ENCODE measurements at regions not wholly inside any gene's neighbourhood (a gene's known extent, or its start where the extent isn't known, plus 50 kb on each side); places are given as distances from the start of the nearest gene placed in this dataset.

DNA sequence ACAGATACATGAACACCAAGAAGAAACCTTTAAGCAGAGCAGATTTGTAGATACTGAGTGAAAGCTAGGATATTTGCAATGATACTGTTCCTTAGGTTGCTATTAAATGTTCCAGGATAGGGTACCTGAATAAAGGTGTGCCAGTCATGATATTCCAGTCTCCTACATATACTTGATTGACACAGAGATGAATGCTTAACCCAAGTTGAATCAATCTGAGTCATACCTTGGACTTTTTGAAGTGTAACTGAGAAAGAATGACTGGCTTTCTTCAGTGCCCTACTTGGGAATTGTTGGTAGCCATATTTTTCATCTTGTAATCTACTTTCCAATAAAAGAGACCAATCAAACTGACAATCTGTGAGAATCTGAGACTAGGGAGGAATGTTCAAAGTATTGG, 805.7 kb upstream of the GHITM start:
- no peaks in the 10 kb centered on the region for H3K4me1 ChIP-seq
- no peak overlapping the region for H3K4me3 ChIP-seq
- H3K9me3 ChIP-seq, result no peaks in the 10 kb centered on the region
- H3K36me3 ChIP-seq, result no peaks in the 10 kb centered on the region
- TF ChIP-seq, protein P1, sequence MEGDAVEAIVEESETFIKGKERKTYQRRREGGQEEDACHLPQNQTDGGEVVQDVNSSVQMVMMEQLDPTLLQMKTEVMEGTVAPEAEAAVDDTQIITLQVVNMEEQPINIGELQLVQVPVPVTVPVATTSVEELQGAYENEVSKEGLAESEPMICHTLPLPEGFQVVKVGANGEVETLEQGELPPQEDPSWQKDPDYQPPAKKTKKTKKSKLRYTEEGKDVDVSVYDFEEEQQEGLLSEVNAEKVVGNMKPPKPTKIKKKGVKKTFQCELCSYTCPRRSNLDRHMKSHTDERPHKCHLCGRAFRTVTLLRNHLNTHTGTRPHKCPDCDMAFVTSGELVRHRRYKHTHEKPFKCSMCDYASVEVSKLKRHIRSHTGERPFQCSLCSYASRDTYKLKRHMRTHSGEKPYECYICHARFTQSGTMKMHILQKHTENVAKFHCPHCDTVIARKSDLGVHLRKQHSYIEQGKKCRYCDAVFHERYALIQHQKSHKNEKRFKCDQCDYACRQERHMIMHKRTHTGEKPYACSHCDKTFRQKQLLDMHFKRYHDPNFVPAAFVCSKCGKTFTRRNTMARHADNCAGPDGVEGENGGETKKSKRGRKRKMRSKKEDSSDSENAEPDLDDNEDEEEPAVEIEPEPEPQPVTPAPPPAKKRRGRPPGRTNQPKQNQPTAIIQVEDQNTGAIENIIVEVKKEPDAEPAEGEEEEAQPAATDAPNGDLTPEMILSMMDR (IDR thresholded peaks at IDR 0.05), result no peak
- DNase-seq (ENCODE audit: low spot score), result no peak
- no peaks in the 10 kb centered on the region for H3K27me3 ChIP-seq
- no peak overlapping the region for H3K27ac ChIP-seq

DNA sequence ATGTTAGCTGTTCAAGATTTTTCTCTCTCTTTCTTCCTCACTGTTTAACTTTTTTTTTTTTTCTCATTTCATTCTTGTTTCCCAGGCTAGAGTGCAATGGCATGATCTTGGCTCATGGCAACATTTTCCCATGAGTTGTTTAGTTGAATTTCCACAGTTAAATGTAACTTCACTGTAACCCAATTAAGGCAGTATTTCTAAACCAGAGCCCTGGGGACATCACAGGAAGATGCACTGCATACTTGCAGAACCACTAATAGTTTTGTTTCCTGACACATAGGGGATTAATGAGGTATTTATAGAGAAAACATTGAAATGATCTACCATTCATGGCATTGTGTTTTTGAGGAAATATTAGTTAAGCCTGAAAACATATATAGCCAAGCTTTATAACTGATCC, 795.6 kb upstream of the GHITM start:
- Histone ChIP-seq H3K27me3 (no peaks in the 10 kb centered on the region), H3K4me1 (no peaks in the 10 kb centered on the region), H3K4me3 (no peak overlapping the region), H3K9me3 (no peaks in the 10 kb centered on the region), H3K36me3 (no peaks in the 10 kb centered on the region), H3K27ac (no peak overlapping the region)
- no peak for DNase-seq (ENCODE audit: low spot score)
- TF ChIP-seq, protein P1 (IDR thresholded peaks at IDR 0.05), result no peak

GRCh38 chr10:83346266-83346910, 792.9 kb upstream of the GHITM start:
- TF ChIP-seq, protein P1 (IDR thresholded peaks at IDR 0.05), result no peak
- Histone ChIP-seq H3K36me3 (no peaks in the 10 kb centered on the region), H3K4me1 (no peaks in the 10 kb centered on the region), H3K4me3 (no peak overlapping the region), H3K27ac (no peak overlapping the region), H3K9me3 (no peaks in the 10 kb centered on the region), H3K27me3 (no peaks in the 10 kb centered on the region)
- no peak for DNase-seq (ENCODE audit: low spot score)

DNA sequence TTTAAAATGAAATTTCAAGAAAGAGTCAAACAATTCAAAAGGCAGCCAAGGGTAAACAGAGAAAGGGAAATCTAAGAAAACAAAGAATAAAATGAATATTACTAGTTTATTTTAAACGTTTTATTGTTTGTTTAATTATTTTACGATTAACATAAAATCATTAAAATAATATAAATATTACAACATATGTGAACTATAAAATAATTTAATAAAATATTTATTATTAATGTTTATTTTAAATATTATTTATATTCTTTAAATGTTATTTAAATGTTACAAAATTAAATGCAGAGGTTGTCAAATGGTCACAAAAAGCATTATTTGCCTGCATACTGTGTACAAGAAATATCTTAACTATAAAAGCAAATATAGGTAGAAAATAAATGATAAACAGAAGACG, 786.7 kb upstream of the GHITM start:
- no peak overlapping the region for H3K4me3 ChIP-seq

GRCh38 chr10:83354456-83354855, 784.9 kb upstream of the GHITM start:
- TF ChIP-seq, protein P1 (IDR thresholded peaks at IDR 0.05), result no peak
- H3K4me3 ChIP-seq, result no peak overlapping the region
- H3K4me1 ChIP-seq, result no peaks in the 10 kb centered on the region
- H3K36me3 ChIP-seq, result no peaks in the 10 kb centered on the region
- H3K27ac ChIP-seq, result no peak overlapping the region
- no peaks in the 10 kb centered on the region for H3K27me3 ChIP-seq
- no peak for DNase-seq (ENCODE audit: low spot score)
- H3K9me3 ChIP-seq, result peaks cover 0 to 22% of the 10 kb centered on the region in 2 donors

More for the DNA sequence above, 786.7 kb upstream of the GHITM start:
- no peak overlapping the region for H3K27ac ChIP-seq
- no peak for DNase-seq (ENCODE audit: low spot score)
- no peaks in the 10 kb centered on the region for H3K36me3 ChIP-seq
- H3K27me3 ChIP-seq, result no peaks in the 10 kb centered on the region
- H3K9me3 ChIP-seq, result peaks cover 0 to 9% of the 10 kb centered on the region in 2 donors
- H3K4me1 ChIP-seq, result no peaks in the 10 kb centered on the region
- TF ChIP-seq, protein P1 (IDR thresholded peaks at IDR 0.05), result no peak

DNA sequence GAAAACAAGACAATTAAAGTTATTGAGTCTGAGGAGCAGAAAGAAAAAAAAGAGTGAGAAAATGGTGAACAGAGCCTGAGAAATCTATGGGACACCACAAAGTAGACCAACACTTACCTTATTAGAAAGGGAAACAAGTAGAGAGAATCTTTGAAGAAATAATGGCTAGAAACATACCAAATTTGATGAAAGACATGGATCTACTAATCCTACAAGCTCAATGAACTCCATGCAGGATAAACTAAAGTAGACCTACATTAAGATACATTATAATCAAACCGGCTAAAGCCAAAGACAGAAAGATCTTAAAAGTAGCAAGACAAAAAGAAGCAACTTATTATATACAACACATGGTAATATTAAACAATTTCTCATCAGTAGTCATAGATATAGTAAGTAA, 782.3 kb upstream of the GHITM start:
- H3K36me3 ChIP-seq, result no peaks in the 10 kb centered on the region
- H3K27ac ChIP-seq, result no peak overlapping the region
- no peak for DNase-seq (ENCODE audit: low spot score)
- no peaks in the 10 kb centered on the region for H3K4me1 ChIP-seq
- no peak overlapping the region for H3K4me3 ChIP-seq
- H3K9me3 ChIP-seq, result peaks cover 0 to 22% of the 10 kb centered on the region in 2 donors
- TF ChIP-seq, protein P1 (IDR thresholded peaks at IDR 0.05), result no peak
- H3K27me3 ChIP-seq, result no peaks in the 10 kb centered on the region
